HepG2 (cell line): ENCODE measurements at regions not wholly inside any gene's neighbourhood (a gene's known extent, or its start where the extent isn't known, plus 50 kb on each side); places are given as distances from the start of the nearest gene placed in this dataset.

Experiments
- ATAC-seq: fragments of 200-7000 bp; cut with Tn5 transposase; 3 replicates; pipeline ENCODE4 v1.9.1; 2020; ENCODE audit warnings: mild to moderate bottlenecking, moderate library complexity
- BruUV-seq: library from RNA; stranded (reverse); fragments of 400-500 nt; replicated peaks from 2 replicates; lab custom pipeline; 2021; lab: Mats Ljungman, UMichigan
- CTCF ChIA-PET: fragments of 300-600 bp; formaldehyde crosslinking; extraction: SDS; loops from one replicate; lab custom pipeline; 2021; ENCODE audit warnings: low total read pairs, inconsistent platforms, low intra/inter-chr PET ratio; lab: Yijun Ruan, JAX
- POLR2A ChIA-PET: fragments of 350-600 bp; sonication (Branson Sonifier 250); formaldehyde crosslinking; loops from one replicate; lab custom pipeline; 2020; ENCODE audit warnings: antibody characterized with exemption, inconsistent platforms; lab: Yijun Ruan, JAX
- DNase-seq: peaks from one replicate; pipeline ENCODE4 v3.0.0-alpha.2; 2015; ENCODE audit warnings: low spot score
- FAIRE-seq: peaks from 3 replicates; lab custom pipeline; 2011; peaks lifted over from hg19 to GRCh38; lab: Jason Lieb, UNC
- H2AFZ ChIP-seq: one replicate; pipeline ENCODE4 v1.6.1; 2011; ENCODE audit warnings: low read length, inconsistent platforms
- H3K27ac ChIP-seq: fragments of 300-600 bp; 3 replicates; pipeline ENCODE4 v1.8.0; 2011; ENCODE audit warnings: mixed run types, mild to moderate bottlenecking, mixed read lengths, low read length, inconsistent platforms; ENCODE audit not compliant: insufficient read depth; ENCODE audit errors: extremely low read length
- H3K27me3 ChIP-seq, 2 experiments: fragments of 200-600 bp in 1 of 2; 2 replicates in 1 of 2; 3 replicates in 1 of 2; pipeline versions ENCODE4 v1.6.0 to v1.8.0; 2011; ENCODE audit warnings: low read length in 2 of 2, mild to moderate bottlenecking in 2 of 2, moderate library complexity in 2 of 2, inconsistent platforms in 1 of 2; ENCODE audit not compliant: insufficient read depth in 2 of 2, control insufficient read depth in 1 of 2
- H3K36me3 ChIP-seq, 2 experiments: fragments of 200-600 bp in 1 of 2; replicated peaks in 1 of 2; 2 replicates in 1 of 2; 3 replicates in 1 of 2; pipeline versions ENCODE4 v1.5.1 to v1.8.0; 2011; ENCODE audit warnings: low read length in 2 of 2, inconsistent platforms in 1 of 2; ENCODE audit not compliant: insufficient read depth in 2 of 2, control insufficient read depth in 1 of 2
- H3K4me1 ChIP-seq: 2 replicates; pipeline ENCODE4 v1.5.1; 2012; ENCODE audit warnings: low read length, inconsistent platforms; ENCODE audit not compliant: insufficient read depth
- H3K4me2 ChIP-seq: 2 replicates; pipeline ENCODE4 v1.6.0; 2011; ENCODE audit warnings: low read depth, low read length, inconsistent platforms
- H3K4me3 ChIP-seq, 3 experiments: fragments of 200-600 bp in 1 of 3; sonication (generic), shearing (Covaris generic) in 1 of 3; replicated peaks in 1 of 3; 2 replicates each; pipeline ENCODE4 v1.5.1; 2011 to 2016; ENCODE audit warnings: low read length in 3 of 3, inconsistent platforms in 2 of 3, low read depth in 2 of 3, mild to moderate bottlenecking in 2 of 3, control low read depth in 1 of 3, mixed read lengths in 1 of 3; ENCODE audit not compliant: insufficient read depth in 1 of 3
- H3K79me2 ChIP-seq: one replicate; pipeline ENCODE4 v1.6.1; 2011; ENCODE audit warnings: low read length, inconsistent platforms; ENCODE audit not compliant: insufficient read depth
- H3K9ac ChIP-seq: 2 replicates; pipeline ENCODE4 v1.6.0; 2011; ENCODE audit warnings: mild to moderate bottlenecking, low read depth, low read length, inconsistent platforms; ENCODE audit not compliant: insufficient read depth
- H3K9me3 ChIP-seq: 2 replicates; pipeline ENCODE4 v1.5.1; 2012; ENCODE audit warnings: mild to moderate bottlenecking, low read length
- H4K20me1 ChIP-seq: 2 replicates; pipeline ENCODE4 v1.6.0; 2011; ENCODE audit warnings: inconsistent platforms, mild to moderate bottlenecking, low read length, moderate library complexity; ENCODE audit not compliant: insufficient read depth
- ARID3A ChIP-seq: IDR thresholded peaks from 2 replicates; pipeline ENCODE4 v1.6.1; 2012; ENCODE audit warnings: low read depth, low read length, improper control_type of control experiment
- HHEX ChIP-seq: IDR thresholded peaks from 2 replicates; pipeline ENCODE4 v1.6.1; 2016; ENCODE audit warnings: control low read depth
- NKX3-1 ChIP-seq: sonication (generic); formaldehyde crosslinking; IDR thresholded peaks from 2 replicates; pipeline ENCODE4 v1.5.0; 2020; ENCODE audit warnings: missing genetic modification reagents
- NR2F6 ChIP-seq, 2 experiments: IDR thresholded peaks; 2 replicates each; pipeline ENCODE4 v1.6.1; 2016; ENCODE audit warnings: antibody characterized with exemption in 1 of 2, mild to moderate bottlenecking in 1 of 2
- XRCC5 ChIP-seq: fragments of 200-400 bp; formaldehyde crosslinking; optimal IDR thresholded peaks from 2 replicates; pipeline ENCODE3; 2017; ENCODE audit warnings: mild to moderate bottlenecking, low read length
- ZBTB26 ChIP-seq: IDR thresholded peaks from 2 replicates; pipeline ENCODE4 v1.6.1; 2016; ENCODE audit warnings: missing compliant biosample characterization, missing genetic modification reagents, borderline replicate concordance
- ZNF350 ChIP-seq: sonication (generic); formaldehyde crosslinking; IDR thresholded peaks from 2 replicates; pipeline ENCODE4 v1.4.0; 2020; ENCODE audit warnings: mild to moderate bottlenecking, low read depth, missing genetic modification reagents, borderline replicate concordance
- in situ Hi-C: cut with HindIII; loops from 2 replicates; pipeline ENCODE4 v1.10.0; 2017; ENCODE audit warnings: low pct_unique_long_range_greater_than_20kb; ENCODE audit not compliant: extremely low pct_ligation_motif_present
- intact Hi-C: fragments of 100-400 bp; cut with micrococcal nuclease; formaldehyde crosslinking; loops from one replicate; pipeline ENCODE4 v1.10.0; 2022; ENCODE audit not compliant: unreplicated experiment
- TF ChIP-seq, protein P1 (sequence below): sonication (generic); formaldehyde crosslinking; IDR thresholded peaks from 2 replicates; pipeline ENCODE4 v1.5.0; 2020; ENCODE audit warnings: mild to moderate bottlenecking, missing genetic modification reagents, borderline replicate concordance

DNA sequence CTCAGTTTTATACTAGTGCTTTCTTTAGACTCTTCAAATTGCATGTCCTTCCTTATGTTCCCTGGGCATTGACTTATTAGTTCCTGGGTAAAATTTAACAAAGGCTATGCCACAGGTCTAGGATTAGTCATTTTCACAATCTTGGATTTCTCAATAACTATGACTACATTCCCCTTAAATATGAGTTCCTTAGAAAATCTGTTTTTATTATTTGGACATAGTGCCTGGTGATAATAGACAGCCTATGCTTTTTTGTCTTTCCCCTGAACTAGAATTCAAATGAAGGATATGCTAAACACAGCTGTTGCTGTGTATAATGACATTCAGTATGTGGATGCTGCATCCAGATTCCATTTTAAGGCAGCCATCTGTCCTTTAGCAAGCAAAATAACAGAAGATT lies 1252.8 kb upstream of the GJE1 start:
- H3K79me2 ChIP-seq = no peaks in the 10 kb centered on the region
- H3K4me2 ChIP-seq = no peak overlapping the region
- peaks cover 8% of the 10 kb centered on the region for H3K4me1 ChIP-seq
- H3K4me3 ChIP-seq = no peak overlapping the region
- FAIRE-seq (no peak), DNase-seq (no peak), ATAC-seq (peak; percentile 46; the same call in 2 of the 3 replicates)
- H3K9me3 ChIP-seq = no peaks in the 10 kb centered on the region
- no peaks in the 10 kb centered on the region for H3K27me3 ChIP-seq
- no TSS peak for BruUV-seq
- in situ Hi-C loops = no loop called here
- CTCF ChIA-PET = no interaction called here
- no peak overlapping the region for H3K9ac ChIP-seq
- no peaks in the 10 kb centered on the region; the same call in 1 of the 2 replicates for H4K20me1 ChIP-seq
- TF ChIP-seq HHEX (CRISPR knock-in tag) (no peak), ARID3A (no peak), NKX3-1 (CRISPR knock-in tag) (no peak), ZNF350 (CRISPR knock-in tag) (no peak), ZBTB26 (no peak), XRCC5 (no peak), NR2F6 (IDR thresholded peaks at IDR 0.05) (no peak), NR2F6 (CRISPR knock-in tag; IDR thresholded peaks at IDR 0.05) (no peak)
- TF ChIP-seq, protein P1, sequence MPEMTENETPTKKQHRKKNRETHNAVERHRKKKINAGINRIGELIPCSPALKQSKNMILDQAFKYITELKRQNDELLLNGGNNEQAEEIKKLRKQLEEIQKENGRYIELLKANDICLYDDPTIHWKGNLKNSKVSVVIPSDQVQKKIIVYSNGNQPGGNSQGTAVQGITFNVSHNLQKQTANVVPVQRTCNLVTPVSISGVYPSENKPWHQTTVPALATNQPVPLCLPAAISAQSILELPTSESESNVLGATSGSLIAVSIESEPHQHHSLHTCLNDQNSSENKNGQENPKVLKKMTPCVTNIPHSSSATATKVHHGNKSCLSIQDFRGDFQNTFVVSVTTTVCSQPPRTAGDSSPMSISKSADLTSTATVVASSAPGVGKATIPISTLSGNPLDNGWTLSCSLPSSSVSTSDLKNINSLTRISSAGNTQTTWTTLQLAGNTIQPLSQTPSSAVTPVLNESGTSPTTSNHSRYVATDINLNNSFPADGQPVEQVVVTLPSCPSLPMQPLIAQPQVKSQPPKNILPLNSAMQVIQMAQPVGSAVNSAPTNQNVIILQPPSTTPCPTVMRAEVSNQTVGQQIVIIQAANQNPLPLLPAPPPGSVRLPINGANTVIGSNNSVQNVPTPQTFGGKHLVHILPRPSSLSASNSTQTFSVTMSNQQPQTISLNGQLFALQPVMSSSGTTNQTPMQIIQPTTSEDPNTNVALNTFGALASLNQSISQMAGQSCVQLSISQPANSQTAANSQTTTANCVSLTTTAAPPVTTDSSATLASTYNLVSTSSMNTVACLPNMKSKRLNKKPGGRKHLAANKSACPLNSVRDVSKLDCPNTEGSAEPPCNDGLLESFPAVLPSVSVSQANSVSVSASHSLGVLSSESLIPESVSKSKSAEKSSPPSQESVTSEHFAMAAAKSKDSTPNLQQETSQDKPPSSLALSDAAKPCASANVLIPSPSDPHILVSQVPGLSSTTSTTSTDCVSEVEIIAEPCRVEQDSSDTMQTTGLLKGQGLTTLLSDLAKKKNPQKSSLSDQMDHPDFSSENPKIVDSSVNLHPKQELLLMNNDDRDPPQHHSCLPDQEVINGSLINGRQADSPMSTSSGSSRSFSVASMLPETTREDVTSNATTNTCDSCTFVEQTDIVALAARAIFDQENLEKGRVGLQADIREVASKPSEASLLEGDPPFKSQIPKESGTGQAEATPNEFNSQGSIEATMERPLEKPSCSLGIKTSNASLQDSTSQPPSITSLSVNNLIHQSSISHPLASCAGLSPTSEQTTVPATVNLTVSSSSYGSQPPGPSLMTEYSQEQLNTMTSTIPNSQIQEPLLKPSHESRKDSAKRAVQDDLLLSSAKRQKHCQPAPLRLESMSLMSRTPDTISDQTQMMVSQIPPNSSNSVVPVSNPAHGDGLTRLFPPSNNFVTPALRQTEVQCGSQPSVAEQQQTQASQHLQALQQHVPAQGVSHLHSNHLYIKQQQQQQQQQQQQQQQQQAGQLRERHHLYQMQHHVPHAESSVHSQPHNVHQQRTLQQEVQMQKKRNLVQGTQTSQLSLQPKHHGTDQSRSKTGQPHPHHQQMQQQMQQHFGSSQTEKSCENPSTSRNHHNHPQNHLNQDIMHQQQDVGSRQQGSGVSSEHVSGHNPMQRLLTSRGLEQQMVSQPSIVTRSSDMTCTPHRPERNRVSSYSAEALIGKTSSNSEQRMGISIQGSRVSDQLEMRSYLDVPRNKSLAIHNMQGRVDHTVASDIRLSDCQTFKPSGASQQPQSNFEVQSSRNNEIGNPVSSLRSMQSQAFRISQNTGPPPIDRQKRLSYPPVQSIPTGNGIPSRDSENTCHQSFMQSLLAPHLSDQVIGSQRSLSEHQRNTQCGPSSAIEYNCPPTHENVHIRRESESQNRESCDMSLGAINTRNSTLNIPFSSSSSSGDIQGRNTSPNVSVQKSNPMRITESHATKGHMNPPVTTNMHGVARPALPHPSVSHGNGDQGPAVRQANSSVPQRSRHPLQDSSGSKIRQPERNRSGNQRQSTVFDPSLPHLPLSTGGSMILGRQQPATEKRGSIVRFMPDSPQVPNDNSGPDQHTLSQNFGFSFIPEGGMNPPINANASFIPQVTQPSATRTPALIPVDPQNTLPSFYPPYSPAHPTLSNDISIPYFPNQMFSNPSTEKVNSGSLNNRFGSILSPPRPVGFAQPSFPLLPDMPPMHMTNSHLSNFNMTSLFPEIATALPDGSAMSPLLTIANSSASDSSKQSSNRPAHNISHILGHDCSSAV = no peak
- no peak overlapping the region for H2AFZ ChIP-seq
- POLR2A ChIA-PET = no interaction called here
- H3K36me3 ChIP-seq = no peaks in the 10 kb centered on the region
- H3K27ac ChIP-seq = no peak overlapping the region
- intact Hi-C loops = no loop called here
